Stimulated activated CD4-positive, alpha-beta T cell treated with anti-CD3 and anti-CD28 coated beads, Interleukin-2, amount 100 ng/mL, for 24 hours (primary cell): ENCODE measurements at regions not wholly inside any gene's neighbourhood (a gene's known extent, or its start where the extent isn't known, plus 50 kb on each side); places are given as distances from the start of the nearest gene placed in this dataset.
"Not testable (repeated sequence)": the region's sequence is repeated elsewhere in the genome, so short reads cannot be mapped to it uniquely, and the experiment has no call there.

ENCODE experiments used
- DNase-seq, 2 donors: peaks; one replicate each; pipeline ENCODE4 v3.0.0-alpha.2; 2020

DNA sequence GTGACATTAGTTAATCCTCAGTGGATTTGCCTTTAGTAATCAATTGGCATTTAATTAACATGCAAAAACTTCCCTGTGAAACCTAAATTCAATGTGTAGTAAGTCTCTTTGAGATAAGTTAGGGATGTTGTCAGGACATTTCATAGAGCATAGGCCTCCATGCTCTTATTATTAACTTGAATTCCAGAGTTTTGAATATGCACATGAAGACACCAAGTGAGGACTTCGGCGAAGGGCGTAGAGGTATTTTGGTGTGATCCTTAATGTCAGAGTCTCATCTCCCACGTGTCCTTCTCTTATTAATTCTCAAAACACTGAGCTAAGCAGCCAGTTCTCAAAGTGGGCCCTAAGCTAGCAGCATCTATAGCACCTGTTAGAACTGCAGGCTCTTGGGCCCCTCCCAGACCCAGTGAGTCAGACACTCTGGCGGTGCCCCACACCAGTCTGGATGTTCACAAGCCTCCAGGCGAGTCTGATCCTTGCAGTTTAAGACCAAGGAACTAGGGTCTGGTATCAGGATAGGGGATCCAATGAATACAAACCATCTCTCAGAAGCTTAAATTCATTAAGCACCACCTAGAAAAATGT, 292.1 kb downstream of the QKI start:
- no peak for DNase-seq

DNA sequence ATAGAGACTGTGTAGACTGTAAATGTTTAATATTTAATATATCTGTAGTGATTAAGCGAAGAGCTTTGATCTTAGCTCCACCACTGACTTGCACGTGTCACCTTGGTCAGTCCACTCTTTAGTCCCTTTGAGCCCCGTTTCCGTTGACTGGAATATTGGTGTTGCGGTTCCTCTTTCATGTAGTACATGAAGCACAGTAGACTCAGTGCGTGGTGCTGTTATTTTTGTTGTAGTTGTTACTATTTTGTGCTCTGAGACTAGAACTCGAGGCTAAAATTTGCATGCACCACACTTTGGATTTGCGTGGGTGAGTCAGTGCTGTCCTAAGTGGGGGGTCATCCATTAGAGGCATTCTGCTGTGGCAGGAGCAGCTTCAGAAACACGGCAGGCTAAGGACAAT, 291.4 kb downstream of the QKI start:
- DNase-seq = no peak

- no peak for DNase-seq
Measured at GRCh38 chr6:163702736-163703135, 288.2 kb downstream of the QKI start.

DNA sequence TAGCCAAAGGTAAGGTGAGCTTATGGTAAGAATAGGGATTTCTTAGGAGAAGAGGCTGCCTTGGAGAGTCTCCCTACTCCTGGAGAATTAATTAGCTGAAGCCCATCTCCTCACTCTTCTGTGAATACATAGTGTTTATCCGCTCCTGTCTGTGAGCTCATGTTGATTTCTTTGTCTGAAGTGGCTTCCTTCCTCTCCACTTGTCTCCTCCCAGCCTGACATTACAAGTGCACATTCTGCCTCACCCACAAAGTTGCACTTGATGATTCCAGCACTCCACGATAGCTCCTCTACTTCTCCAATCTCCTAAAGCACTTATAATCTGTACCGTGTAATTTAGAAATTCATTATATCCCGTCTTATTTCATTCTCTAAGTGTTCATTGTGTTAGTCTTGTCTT, 287.2 kb downstream of the QKI start:
- no peak for DNase-seq

GRCh38 chr6:163698086-163698485, 283.6 kb downstream of the QKI start:
- no peak for DNase-seq

GRCh38 chr6:163696311-163696710, 281.8 kb downstream of the QKI start:
- not testable (repeated sequence) for DNase-seq

GRCh38 chr6:163695414-163695864, 280.9 kb downstream of the QKI start:
- DNase-seq = no peak

DNA sequence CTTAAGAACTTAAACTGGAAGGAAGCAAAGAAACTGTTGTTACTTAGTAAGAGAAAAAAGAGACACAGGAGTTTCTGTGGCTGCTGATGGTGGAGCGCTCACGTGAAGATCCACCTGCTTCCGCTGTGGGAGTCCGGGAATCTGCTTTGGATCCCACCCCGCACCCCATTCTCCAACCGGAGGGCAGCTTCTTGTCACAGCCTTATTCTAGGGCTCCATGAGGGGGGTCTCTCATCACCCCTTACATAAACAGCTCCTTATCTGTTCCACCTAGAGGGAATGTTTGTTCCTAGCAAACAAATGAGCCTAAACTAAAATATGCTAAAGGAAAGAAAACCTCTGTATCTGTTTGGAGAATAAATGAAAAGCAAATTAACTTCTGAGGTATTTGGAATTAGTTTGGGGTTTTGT, 280.5 kb downstream of the QKI start:
- DNase-seq = no peak

GRCh38 chr6:163694072-163694471, 279.6 kb downstream of the QKI start:
- no peak for DNase-seq

- no peak for DNase-seq
Measured at GRCh38 chr6:163691049-163691448, 276.5 kb downstream of the QKI start.

DNA sequence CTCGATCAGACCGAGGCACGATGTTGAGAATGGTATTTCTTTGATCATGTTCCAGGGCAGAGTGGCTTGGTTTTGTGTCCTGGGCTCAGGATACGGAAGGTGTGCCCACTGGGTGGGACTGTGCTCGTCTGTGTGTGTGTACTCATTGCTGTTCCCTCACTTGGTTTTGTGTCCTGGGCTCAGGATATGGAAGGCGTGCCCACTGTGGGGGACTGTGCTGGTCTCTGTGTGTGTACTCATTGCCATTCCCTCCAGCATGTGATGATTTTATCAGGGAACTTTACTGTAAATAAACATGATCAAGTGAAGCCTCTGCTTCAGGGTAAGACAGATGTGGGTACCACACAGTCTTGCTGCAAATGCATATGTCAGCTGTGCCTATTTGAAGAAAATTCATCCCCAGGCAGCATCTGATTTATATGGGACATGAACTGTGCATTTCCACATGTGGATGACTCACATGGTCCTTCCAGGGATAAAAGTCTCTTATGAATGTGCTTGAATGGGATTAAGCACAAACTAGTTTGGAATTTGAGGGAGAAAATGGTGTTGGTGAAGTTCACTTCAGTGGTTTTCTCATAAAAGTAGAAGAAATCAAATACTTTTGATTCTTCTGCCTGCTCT, 274.3 kb downstream of the QKI start:
- DNase-seq = no peak

GRCh38 chr6:163687075-163687474, 272.6 kb downstream of the QKI start:
- DNase-seq = no peak

- no peak for DNase-seq
Measured at GRCh38 chr6:163686301-163686700, 271.8 kb downstream of the QKI start.

GRCh38 chr6:163683105-163683622, 268.6 kb downstream of the QKI start:
- no peak for DNase-seq

DNA sequence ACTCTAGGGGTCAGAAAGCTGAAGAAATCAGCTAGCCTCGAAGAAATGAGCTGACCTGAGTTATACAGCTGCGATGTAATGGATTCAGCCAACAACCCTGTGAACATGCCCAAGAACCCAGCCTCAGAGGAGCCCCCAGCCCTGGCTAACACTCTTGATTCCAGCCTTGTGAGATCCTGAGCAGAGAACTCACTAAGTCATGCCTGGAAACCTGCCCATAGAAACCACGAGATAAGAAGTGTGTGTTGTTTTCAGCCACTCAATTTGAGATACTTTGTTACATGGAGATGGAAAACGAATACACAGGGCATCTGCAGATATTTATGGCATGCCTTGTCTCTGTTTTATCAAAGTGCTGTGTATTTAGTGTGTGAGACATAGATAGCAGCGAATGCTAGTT, 265.2 kb downstream of the QKI start:
- no peak for DNase-seq

DNA sequence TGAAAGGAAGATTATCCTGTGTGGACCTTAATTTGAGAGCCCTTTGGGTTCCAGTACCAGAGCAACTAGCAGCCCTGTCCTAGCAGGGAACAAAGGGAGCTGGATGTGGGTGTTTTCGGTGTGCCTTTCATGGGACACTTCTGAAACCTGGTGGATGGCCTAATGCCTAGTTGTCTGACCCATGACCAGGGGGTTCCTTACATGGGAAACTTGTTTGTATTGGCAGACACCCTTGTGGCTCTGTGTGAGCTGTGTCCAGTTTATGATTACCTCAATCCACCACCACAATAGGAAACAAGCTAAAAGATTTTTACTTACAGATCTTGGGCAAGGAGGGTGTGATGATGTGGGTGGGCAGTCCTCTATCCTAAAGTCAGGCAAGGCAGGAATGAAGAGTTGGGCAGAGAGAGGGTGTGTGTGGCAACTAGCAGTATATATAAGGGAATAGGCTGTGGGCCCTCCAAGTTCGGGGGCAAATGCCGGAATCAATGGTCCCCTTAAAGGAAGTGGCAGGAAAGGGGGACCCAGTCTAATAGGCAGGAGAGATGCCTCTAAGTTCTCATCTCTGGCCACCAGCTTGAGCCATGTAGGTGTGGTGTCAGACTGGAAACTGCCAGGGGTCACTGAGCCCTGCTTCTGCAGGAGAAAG, 264.6 kb downstream of the QKI start:
- DNase-seq = no peak

GRCh38 chr6:163675611-163676010, 261.1 kb downstream of the QKI start:
- no peak for DNase-seq

DNA sequence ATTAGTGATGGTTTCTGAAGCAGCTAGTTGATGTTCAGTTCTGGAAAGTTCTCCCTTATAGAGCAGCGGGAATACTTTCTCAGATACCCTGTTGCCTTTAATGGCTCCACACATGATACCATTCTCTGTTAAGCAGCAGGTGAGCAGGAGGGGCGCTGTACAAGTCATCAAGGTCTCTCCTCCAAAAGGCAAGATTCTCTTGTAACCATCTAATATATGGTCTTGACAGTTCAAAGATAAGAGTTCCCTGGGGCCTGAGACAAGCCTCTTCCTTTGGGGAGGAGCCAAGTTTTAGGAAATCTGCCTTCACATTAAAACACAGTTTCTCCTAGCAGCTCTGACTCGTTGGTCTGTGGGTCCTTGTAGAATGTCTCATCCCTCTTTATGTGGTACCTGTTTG, 258.2 kb downstream of the QKI start:
- DNase-seq = no peak

DNA sequence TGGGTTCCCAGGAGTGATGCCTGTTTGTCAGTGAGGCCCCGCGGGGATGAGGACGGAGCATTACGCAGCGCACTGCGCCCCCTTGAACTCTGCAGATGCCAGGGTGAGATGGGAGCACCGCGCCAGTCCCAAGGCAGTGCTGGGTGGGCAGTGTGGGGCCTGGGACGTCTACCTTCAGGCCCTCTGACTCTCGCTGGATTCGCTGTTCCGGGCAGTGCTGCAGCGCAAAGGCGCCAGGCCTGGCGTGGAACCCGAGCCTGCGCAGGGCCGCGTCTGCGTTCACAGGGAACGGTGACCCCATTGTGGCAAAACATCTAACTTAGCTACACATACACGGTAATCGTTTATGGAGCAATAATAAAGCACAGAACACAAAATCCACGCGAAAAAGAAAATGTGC, 257.3 kb downstream of the QKI start:
- no peak for DNase-seq

- DNase-seq = no peak
Measured at GRCh38 chr6:163671355-163671754, 256.8 kb downstream of the QKI start.

DNA sequence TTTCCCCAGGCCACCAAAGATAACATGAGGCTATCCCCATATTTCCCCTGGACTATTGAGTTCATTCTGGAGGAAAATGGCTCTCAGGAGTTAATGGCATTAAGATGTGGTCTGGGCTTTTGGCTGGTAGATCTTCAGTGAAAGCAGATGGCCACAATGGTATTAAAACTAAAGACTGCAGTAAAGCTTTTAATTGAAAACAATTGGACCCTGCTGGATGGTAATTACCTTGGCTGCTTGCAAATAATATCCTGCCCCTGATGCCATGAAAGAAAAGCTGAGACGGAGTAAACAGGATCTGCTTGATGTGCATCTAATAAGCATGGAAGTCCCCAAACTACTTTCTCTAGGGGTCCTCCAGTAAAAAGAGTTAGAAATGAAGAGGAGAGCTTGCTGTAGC, 255.8 kb downstream of the QKI start:
- no peak for DNase-seq

- DNase-seq = no peak
Measured at GRCh38 chr6:163668061-163668426, 253.5 kb downstream of the QKI start.

- no peak for DNase-seq
Measured at GRCh38 chr6:163667372-163668060, 253.0 kb downstream of the QKI start.

DNA sequence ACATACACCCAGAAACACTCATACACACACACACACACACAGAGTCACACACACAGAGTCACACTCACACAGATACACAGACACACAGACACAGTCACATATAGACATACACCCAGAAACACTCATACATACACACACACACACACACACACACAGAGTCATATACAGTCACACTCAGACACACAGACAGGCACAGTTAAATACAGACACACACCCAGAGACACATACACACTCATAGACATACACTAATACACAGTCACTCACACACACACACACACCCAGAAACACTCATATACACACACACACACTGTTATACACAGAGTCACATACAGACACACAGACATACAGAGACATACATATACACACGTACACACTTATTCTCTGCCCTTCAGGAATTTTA, 250.9 kb downstream of the QKI start:
- no peak for DNase-seq
